Stimulated activated CD4-positive, alpha-beta T cell treated with anti-CD3 and anti-CD28 coated beads, Interleukin-15, amount 100 ng/mL, for 1 hour (primary cell): ENCODE measurements at regions not wholly inside any gene's neighbourhood (a gene's known extent, or its start where the extent isn't known, plus 50 kb on each side); places are given as distances from the start of the nearest gene placed in this dataset.

Experiments
- DNase-seq, 2 donors: peaks; one replicate each; pipeline ENCODE4 v3.0.0-alpha.2; 2020; ENCODE audit warnings: low read depth in 1 of 2, low spot score in 1 of 2

DNA sequence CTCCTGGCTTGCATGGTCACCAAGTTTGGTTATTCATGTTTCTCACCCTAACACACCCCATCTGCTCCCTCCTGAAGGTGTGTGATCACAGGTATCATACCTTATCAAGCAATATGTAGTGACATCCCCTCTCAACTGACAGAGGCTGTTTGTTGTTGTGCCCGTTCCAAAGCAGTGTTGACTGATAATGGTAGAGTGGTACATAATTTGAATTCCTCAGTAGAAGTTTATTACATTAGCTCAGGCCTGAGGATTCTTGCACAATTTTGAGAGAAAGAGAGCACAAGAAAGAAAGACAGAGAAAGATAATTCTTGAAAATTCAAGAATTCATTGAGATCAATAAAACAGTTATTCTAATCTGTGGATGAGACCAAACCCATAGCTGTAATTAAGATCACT is 69.1 kb upstream of the SATB1 start:
- DNase-seq: no peak

DNA sequence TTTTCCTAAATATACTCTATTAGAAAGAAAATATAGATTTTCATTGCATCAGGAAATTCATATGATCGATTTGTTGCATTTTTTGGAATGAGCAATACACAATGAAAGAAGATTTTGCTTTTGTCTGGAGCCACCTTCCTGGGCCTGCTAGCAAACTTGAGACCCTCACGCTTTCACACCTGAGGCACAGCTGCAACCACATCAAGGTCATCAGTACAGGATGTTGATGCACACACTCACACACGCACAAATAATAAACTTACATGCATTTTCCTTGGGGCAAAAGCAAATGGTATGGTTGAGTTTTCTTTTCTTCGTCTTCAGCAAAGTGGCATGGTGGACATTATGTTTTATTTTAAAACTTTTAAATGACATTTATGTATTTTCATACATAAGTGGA is 64.8 kb upstream of the SATB1 start:
- DNase-seq: no peak

DNA sequence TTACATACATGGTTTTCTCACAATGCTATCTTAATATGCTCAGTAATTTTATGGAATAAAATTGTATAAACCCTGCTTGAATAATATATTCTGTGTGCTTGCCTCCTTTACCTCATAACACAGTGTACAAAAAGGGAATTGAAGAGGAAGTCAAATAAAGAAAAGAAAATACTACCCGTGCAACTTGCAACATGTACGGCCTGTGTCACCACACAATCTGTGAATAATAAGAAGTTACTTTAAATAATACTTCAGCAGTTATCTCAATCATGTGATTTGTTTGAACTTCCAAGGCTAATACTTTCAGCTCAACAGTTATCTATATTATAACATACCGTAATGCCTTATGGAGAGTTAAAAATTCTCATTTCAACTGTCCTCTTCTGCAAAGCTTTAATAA is 58.1 kb upstream of the SATB1 start:
- DNase-seq: no peak

DNA sequence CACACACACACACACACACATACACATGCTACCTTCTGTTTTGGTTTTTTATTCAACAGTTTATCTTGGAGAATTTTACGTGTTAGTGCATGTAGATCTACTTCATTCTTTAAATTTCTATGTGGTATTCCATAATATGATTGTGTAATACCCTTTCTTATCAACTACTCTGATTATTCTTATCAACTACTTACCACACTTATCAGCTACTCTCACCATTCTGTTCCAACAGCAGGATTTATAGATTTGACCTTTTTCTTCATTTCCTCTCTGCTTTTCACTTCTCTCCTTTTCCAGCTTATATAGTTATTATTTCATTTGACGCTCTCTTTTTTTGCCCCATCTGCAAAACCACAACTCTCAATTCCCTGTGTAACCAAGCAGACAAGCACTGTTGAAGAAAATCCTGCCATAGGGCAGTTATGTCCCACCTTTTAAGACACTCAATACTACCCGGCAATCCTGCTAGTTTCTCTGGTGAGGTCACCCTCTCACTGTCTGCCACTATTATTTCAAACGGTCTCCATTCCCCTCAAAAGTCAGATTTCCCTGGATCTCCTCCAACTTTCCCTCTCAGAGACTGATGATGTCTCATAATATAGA is 56.9 kb upstream of the SATB1 start:
- no peak for DNase-seq

- no peak for DNase-seq
Observed at GRCh38 chr3:18477620-18478019, 52.5 kb upstream of the SATB1 start.
